ENCODE measurements at regions not wholly inside any gene's neighbourhood (a gene's known extent, or its start where the extent isn't known, plus 50 kb on each side); places are given as distances from the start of the nearest gene placed in this dataset.

DNA sequence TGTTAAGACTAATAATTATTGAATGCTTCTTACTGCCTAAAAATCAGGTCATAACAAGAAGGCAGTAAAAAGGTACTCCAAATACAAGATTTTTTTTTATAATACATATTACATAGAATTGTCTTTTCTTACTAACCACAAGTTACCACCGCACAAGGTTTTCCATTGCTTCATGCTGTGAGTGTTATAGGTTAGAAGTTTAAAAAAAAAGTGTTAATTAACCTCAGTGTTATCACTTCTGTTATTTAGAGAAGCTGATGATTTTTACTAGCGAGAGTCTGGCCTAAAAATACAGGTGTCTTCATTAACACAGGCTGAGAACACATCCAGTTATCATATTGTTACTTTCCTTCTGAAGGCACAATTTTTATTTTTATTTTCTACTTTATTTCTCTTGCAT, 1281.9 kb upstream of the CELF2 start:
- no peak for DNase-seq (ENCODE audit: low read depth in 2 of 2)

DNA sequence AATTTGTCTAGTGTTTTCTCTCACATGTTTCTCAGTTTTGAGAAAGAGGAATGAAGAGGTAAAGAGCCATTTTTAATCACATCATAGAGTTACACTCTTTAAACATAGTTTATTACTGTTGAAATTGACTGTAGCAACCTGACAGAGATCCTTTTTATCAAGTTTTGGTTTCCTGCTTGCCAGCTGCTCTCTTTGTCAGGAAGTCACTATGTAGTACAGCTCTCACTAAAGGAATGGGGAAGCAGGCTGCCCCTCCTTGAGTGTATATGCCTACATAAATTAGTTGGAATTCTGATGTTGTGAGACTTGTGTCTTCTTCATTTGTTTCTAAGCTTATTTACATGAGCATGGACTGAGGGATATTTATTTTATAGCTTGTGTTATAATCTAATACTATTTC, 1274.0 kb upstream of the CELF2 start:
- no peak for DNase-seq (ENCODE audit: low read depth in 2 of 2)

GRCh38 chr10:9745158-9745557, 1272.5 kb upstream of the CELF2 start:
- no peak for DNase-seq (ENCODE audit: low read depth in 2 of 2)

GRCh38 chr10:9757176-9757575, 1260.5 kb upstream of the CELF2 start:
- no peak for DNase-seq (ENCODE audit: low read depth in 2 of 2)

DNA sequence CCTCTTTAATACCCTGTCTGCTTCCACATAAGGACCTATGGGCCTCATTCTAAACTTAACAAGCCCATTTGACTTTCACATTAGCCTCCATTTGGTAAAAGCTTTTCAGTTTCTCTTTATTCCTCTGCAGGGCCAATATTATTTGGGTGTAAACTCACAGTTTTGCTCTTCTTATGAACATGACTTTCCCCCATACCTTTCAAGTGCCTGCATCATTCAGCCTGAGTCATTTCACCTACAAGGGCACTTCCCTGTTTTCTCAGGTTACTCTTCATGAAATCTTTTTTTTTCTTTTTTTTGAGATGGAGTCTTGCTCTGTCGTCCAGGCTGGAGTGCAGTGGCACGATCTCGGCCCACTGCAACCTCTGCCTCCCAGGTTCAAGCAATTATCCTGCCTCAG, 1258.1 kb upstream of the CELF2 start:
- no peak for DNase-seq (ENCODE audit: low read depth in 2 of 2)

GRCh38 chr10:9762966-9763656, 1254.6 kb upstream of the CELF2 start:
- DNase-seq (ENCODE audit: low read depth in 2 of 2) = no peak

- no peak for DNase-seq (ENCODE audit: low read depth in 2 of 2)
Observed at GRCh38 chr10:9766762-9767161, 1250.9 kb upstream of the CELF2 start.

DNA sequence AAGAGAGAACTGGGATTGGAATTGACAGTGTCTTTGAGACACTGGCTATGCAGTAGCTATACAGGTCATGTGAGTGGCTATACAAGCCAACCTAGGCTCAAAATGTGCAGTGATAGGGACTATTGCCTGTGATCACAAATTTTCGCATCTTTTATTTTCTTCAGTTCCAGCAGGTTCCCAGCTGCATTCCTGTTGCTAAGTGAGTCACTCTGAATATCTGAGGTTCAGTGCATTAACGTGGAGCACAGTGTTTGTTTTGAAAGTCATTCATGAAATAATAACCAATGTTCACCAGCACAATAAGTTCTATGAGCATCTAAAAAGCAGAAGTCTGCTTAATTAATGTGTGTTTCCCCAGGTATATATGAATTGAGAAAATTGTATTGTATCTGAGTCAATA, 1236.0 kb upstream of the CELF2 start:
- no peak for DNase-seq (ENCODE audit: low read depth in 2 of 2)

DNA sequence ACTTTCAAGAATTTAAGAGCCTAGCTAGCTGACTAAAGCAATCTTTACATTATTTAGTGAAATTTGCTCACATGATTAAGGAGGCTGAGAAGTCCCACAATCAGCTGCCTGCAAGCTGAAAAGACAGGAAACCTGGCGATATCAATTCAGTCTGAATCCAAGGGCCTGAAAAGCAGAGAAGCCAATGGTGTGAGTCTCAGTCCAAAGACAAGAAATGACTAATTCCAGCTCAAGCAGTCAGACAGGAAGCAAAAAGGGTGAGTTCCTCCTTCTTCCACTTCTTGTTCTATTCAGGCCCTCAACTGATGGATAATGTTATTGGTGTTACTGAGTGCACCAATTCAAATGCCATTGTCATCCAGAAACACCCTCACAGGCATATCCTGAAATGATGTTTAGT, 1231.6 kb upstream of the CELF2 start:
- DNase-seq (ENCODE audit: low read depth in 2 of 2) = no peak

GRCh38 chr10:9786576-9786975, 1231.1 kb upstream of the CELF2 start:
- no peak for DNase-seq (ENCODE audit: low read depth in 2 of 2)

DNA sequence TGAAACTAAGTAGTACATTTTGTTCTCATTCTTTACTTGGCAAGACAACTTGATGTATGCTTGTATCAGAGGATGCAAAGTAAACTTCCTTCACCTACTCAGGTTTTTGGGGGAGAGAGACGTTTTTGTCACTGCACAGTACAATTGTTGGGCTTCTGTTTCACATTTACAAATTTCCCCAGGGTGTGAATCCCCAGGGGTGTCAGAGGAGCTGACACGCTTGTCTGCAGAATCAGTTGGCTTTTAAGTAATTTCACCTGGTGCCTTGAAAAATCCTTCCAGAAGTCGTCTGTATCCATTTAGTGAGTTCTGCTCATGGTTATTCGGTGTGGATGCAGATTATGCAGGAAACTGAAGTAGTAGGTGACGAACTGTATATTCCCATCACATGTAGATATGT, 1227.7 kb upstream of the CELF2 start:
- no peak for DNase-seq (ENCODE audit: low read depth in 2 of 2)

GRCh38 chr10:9792181-9792580, 1225.5 kb upstream of the CELF2 start:
- DNase-seq (ENCODE audit: low read depth in 2 of 2) = no peak

- no peak for DNase-seq (ENCODE audit: low read depth in 2 of 2)
Observed at GRCh38 chr10:9796564-9796963, 1221.1 kb upstream of the CELF2 start.

GRCh38 chr10:9800011-9800410, 1217.7 kb upstream of the CELF2 start:
- no peak for DNase-seq (ENCODE audit: low read depth in 2 of 2)

DNA sequence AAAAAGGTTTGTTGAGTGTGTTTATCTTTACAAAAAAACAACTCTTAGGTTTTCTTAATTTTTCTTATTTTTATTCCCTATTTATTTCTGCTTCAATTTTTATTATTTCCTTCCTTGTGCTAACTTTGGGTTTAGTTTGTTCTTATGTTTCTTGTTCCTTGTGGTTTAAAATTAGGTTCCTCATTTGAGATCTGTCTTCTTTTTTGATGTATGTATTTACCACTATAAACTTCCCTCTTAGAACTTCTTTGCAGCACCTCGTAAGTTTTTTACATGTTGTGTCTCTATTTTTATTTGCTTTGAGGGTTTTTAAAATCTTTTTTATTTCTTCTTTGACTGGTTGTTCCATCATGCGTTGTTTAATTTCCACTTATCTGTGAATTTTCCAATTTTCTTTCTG, 1217.1 kb upstream of the CELF2 start:
- no peak for DNase-seq (ENCODE audit: low read depth in 2 of 2)

- DNase-seq (ENCODE audit: low read depth in 2 of 2) = no peak
Observed at GRCh38 chr10:9807846-9808245, 1209.8 kb upstream of the CELF2 start.

DNA sequence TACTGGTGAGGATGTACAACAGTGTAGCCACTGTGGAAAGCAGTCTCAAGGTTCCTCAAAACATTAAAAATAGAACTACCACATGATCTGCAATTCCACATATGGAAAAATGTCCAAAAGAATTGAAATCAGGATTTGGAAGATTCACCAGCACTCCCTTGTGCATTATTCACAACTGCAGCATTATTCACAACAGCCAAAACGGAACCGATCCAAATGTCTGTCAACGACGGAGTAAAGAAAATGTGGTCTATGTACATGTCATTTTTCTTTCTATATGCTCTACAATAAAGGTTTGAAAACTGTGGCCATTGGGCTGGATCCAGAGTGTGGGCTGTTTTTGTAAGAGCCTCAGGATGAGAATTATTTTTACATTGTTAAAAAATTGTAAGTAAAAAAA, 1206.1 kb upstream of the CELF2 start:
- DNase-seq (ENCODE audit: low read depth in 2 of 2) = no peak

DNA sequence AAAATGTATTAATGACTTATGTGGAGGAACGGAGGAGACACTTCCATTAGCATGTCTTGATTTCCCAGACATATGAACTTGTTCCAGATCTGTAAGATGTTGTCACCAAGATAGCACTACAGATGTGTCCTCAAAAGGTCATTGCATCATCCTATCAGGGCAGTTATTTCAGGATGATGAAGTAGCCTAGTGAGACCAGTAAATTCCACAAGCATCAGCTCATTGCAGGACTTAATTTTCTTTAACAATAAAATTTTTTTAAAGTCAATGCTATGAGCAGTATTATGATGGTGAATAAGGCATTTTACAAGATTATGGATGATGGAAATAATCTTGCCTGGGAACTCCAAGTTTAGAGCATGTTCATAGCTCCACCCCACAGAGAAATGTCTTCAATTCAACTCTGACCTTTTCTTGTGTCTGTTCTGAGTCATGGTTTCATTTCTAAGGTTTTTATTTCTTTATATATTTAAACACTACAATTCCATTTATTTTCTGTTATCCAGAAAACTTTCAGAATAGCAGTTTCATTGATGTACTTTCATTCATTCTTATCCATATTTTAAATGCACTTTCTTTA, 1203.3 kb upstream of the CELF2 start:
- DNase-seq (ENCODE audit: low read depth in 2 of 2) = no peak

DNA sequence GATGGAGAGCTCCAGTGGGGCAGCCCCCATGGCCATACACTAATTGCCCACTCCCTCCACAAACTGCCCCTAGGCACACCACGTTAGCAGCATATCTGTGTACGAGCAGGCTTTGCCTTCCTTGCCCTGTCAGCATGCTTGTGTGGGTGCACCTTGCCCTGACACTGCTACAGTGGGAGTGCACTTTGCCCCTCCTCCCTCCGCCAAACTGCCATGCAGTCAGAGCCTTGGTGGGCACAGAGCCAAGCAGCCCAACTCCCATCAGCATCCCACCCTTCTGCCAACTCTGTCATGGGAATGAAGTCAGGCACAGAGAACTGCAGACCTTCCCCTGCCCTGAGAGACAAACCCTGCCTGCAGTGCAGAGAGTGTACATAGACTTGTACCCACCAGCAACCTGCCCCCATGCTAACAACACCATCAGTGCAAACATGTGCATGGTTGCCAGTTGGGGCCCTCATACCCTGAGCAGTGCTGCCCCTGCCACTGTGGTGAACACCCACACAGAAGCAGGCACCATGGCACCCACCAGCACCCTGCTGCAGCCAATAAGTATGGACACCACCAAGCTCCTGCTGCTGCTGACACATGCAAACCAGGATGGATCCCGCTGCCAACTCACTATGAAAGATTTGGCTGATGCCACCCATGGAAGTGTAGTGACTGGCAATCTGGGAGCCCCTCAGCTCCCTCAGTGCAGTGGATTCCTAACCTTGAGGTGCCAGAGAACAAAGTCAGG, 1197.7 kb upstream of the CELF2 start:
- no peak for DNase-seq (ENCODE audit: low read depth in 2 of 2)

DNA sequence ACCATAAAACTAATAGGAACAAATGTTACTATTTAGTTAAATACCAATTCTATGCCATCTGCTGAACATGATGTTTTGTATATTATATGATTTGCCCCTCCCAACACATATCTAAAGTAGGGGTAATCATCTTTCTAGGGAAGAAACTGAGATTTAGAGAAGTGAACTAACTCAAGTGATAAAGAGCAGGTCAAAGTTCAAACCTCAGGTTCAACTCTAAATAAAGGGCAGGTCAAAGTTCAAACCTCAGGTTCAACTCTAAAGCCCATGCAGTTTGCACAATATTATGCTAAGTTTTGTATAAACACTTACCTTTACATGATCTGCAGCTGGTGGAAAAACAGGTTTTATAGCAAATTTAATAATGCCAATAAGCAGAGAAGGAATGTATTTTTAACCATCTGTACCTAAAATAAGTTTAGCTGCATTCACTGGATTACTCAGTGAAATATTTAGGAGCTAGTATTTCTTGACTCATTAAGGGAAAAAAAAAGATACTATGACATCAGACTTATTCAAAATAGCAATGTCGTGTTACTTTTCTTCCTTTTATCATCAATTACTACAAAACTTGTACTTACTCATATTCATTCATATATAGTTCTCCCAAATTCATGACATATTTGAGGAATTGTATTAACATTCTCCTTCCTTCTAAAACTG, 1194.3 kb upstream of the CELF2 start:
- no peak for DNase-seq (ENCODE audit: low read depth in 2 of 2)

DNA sequence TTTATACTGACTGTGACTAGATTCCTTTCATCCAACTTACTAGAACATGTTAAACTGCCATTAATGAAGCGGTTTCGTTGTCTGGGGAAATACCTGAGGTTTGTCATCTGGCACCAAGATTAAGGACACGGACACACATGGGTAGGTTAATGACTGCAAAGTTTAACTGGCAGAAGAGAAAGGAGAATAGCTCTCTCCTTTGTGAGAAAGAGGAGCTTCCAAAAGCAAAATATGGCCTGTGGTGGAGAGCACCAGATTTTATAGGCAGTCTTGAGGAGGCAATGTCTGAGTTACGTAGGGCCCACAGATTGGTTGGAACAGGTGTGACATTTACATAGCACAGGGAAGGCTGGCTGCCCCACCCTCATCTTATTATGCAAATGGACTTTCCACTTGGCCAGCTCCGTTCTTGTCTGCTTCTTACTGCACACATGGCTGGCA, 1193.0 kb upstream of the CELF2 start:
- no peak for DNase-seq (ENCODE audit: low read depth in 2 of 2)

DNA sequence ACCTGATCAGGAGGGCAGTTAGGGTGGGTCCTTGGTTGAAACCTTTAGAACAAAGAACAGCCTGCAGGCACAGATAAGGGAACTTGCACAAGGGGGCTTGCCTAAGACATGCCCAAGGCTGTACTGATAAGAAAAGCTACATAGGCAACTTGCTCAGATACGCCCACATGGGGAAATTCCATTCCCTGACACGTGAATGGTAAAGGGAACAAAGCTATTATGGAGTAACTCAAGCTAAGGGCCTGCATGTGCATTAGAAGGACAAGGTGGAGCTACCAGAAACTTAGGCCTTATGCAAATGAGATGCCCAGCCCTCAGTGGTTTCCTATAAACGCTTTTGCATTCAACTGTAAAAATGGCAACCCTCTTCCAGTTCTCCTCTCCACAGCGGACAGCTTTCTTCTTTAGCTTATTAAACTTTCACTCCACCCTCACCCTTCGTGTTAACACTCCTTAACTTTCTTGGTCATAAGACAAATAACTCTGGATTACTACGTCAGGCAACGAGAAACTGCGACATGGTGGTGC, 1192.1 kb upstream of the CELF2 start:
- no peak for DNase-seq (ENCODE audit: low read depth in 2 of 2)

Measured in stimulated activated CD4-positive, alpha-beta T cell treated with anti-CD3 and anti-CD28 coated beads, Interleukin-12 subunit alpha, Interleukin-12 subunit beta, amount 100 ng/mL, for 24 hours (primary cell).